ENCODE measurements at regions not wholly inside any gene's neighbourhood (a gene's known extent, or its start where the extent isn't known, plus 50 kb on each side); places are given as distances from the start of the nearest gene placed in this dataset.
A peak's percentile ranks its signal among the peaks of the same experiment; 100 is the strongest.

DNA sequence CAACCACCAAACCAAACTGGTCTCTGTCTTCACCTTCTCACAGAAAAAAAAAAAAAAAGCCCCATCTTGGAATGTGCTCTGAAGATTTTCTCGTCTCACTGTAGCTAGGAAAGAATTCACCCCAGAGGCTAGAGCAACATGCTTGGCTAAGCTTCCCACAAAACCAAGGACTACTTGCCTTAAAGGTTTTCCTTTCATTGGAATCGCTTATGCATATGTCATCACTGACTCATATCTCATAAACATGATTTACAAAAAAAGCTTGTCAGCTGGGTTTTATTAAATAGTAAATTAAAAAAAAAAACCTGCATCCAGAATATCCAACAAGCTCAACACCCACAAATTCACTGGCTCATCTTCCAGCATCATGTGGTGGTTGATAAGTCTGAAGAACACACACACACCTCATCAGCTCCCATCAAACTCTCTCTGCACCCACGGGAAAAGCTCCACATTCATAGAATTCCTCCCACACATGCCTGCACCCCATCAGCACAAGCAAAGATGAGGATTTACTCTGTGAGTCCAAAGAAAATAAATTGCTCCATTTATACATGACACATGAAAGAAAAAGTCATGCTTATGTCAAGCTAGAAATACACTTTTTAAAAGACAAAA, 182.0 kb upstream of the TRIB2 start:
- H3K4me3 ChIP-seq (ENCODE audit: low read length): no peak overlapping the region
- peak; percentile 99 for DNase-seq (ENCODE audit: low read depth)
- TF ChIP-seq, protein P1, sequence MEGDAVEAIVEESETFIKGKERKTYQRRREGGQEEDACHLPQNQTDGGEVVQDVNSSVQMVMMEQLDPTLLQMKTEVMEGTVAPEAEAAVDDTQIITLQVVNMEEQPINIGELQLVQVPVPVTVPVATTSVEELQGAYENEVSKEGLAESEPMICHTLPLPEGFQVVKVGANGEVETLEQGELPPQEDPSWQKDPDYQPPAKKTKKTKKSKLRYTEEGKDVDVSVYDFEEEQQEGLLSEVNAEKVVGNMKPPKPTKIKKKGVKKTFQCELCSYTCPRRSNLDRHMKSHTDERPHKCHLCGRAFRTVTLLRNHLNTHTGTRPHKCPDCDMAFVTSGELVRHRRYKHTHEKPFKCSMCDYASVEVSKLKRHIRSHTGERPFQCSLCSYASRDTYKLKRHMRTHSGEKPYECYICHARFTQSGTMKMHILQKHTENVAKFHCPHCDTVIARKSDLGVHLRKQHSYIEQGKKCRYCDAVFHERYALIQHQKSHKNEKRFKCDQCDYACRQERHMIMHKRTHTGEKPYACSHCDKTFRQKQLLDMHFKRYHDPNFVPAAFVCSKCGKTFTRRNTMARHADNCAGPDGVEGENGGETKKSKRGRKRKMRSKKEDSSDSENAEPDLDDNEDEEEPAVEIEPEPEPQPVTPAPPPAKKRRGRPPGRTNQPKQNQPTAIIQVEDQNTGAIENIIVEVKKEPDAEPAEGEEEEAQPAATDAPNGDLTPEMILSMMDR (conservative IDR thresholded peaks at IDR 0.05; ENCODE audit: low read length): no peak

DNA sequence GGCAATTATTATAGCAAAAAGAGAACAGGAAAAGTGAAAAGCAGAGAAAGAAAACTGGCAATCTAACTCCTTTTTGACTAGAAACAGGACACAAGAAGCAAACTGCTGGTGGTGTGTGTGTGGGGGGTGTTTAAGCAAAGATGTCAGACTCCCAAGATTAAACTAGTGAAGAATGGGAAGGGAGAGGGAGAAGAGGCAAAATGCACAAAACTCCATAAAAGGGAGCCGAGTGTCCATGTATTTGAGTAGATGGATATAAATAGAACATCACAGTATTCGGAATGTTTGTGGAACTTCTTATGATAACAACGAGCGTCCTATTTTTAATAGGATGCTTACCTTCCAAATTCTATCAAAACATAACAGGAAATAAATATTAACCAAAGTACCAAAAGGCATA, 179.8 kb upstream of the TRIB2 start:
- TF ChIP-seq, protein P1 (conservative IDR thresholded peaks at IDR 0.05; ENCODE audit: low read length): no peak
- DNase-seq (ENCODE audit: low read depth): no peak
- H3K4me3 ChIP-seq (ENCODE audit: low read length): no peak overlapping the region

DNA sequence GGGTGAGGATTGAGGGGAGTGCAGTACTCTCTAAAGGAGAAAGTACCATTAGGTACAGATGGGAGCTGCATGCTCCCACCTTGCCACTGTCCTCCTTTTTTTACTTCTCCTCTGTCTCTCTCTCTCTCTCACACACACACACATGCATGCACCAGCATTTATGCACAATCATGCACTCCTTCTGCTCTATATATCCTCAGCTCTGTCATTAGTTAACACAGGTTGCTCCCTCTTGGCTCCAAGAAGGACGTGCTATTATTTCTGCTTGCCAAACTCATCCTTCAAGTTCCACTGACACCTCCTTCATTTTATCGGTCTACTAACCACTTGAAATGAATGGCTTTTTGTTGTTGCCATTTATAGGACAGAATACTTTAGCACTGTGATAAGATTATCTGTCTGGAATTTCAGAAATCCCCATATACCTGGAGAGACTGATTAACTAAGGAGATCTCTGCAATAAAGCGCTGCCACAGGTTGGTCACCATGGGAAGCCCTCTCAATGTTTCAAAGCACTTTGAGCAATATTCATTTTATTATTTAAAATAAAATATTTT, 178.5 kb upstream of the TRIB2 start:
- no peak overlapping the region for H3K4me3 ChIP-seq (ENCODE audit: low read length)
- DNase-seq (ENCODE audit: low read depth): no peak
- TF ChIP-seq, protein P1 (conservative IDR thresholded peaks at IDR 0.05; ENCODE audit: low read length): no peak

DNA sequence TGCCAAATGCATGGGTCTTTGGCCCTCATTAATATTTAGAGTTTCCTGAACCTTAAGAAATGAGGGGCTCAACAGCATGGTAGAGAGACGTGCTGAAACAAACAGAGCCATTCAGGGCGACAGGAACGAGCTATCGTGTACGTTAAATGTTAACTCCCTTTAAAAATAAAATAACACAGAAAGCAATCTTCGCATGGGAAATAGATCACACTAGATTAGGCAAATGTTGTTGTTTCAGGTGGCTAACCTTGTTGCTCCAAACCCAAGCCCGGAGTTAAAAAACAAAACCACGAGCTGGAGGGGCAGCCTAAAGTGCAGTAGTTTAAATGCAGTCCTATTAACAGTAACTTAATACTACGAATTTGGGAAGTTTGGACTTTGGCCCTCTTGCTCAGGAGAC, 177.4 kb upstream of the TRIB2 start:
- TF ChIP-seq, protein P1 (conservative IDR thresholded peaks at IDR 0.05; ENCODE audit: low read length): no peak
- H3K4me3 ChIP-seq (ENCODE audit: low read length): no peak overlapping the region
- DNase-seq (ENCODE audit: low read depth): no peak

DNA sequence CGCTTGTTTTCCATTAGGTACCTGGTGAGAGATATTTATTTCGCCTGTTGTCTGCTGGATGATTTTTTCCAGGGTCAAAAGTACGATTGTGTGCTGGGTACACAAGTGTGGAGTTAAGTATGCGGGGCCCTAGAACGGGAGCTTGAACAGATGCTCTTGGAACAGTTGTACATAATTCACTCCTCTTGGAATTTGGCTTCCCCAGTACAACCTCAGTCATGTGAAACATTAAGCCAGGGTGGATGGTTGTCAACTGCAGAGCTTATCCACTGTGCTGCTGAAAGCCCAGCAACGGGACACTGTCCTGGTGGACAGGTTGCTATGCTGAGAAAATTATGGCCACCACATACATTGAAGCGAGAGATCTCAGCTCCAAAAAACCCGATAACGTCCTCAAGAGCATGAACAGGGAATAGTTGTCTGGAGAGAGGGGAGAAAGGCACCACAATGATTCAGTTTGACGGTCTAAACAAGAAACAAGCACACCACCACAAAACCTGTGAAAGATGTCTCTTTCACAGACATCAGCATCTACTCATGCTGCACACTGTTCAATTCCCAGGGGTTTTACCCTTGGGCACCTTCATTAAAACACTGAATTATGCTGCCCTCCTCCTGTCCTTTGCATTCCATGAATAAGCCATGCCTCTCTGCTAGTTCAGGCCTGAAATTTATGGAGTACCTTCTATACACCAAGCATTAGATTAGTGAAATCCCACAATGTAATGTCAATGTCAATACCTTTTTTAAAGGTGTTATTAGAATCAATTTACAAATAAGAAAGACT, 176.8 kb upstream of the TRIB2 start:
- TF ChIP-seq, protein P1 (conservative IDR thresholded peaks at IDR 0.05; ENCODE audit: low read length): no peak
- peak; percentile 25 for DNase-seq (ENCODE audit: low read depth)
- H3K4me3 ChIP-seq (ENCODE audit: low read length): no peak overlapping the region

DNA sequence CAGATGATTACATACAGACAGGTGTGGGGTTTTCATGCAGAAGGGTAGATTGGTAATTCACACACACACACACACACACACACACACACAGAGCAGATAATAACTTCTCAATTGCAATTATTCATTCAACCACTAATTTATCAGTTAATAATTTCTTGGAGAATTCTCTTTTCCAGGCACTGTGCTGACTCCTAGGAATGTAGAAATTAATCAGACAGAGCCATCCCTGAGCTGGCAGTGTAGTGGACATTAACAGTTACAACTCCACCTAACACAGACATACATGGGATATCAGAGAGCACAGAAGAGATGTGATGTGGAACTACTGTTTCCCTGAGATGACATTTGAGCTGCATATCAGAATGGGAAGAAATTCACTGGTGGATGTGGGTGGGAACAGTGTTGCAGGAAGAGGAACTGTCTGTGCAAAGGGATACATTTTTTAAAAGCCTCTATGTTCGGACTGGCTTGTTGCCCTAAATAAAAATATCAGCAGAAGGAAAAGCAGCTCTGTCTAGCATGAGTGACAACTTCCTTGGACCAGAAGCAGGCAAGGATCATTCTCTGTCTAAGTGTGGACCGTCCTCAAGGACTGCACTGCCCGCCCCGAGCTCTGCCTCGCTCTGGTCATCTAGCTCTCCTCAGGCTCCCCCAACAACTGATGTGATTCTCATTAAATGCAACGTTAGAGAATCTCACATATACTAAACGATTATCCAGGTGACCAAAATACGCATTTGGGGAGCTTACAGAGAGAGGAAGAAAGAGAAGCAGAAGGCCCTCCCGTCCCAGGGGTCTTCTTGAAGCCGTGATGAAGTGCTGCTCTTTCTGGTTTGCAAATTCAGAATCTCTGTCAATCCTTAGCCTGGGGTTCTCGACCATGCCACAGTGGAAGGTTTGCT, 173.4 kb upstream of the TRIB2 start:
- TF ChIP-seq, protein P1 (conservative IDR thresholded peaks at IDR 0.05; ENCODE audit: low read length): no peak
- no peak overlapping the region for H3K4me3 ChIP-seq (ENCODE audit: low read length)
- DNase-seq (ENCODE audit: low read depth): no peak

Data from AG10803 (cell line).